Activated CD8-positive, alpha-beta T cell treated with anti-CD3 and anti-CD28 coated beads, Interleukin-2, amount 10 ng/mL, durations not matched to agents 7 days and 5 days (primary cell): ENCODE measurements at regions not wholly inside any gene's neighbourhood (a gene's known extent, or its start where the extent isn't known, plus 50 kb on each side); places are given as distances from the start of the nearest gene placed in this dataset.

Experiments
- ATAC-seq: fragments of 150-1000 bp; cut with Tn5 transposase; one replicate; pipeline ENCODE4 v1.10.0; 2021; ENCODE audit warnings: moderate library complexity
- CTCF ChIA-PET: fragments of 350-600 bp; sonication (Branson Sonifier 250); formaldehyde crosslinking; loops from one replicate; lab custom pipeline; 2021; ENCODE audit warnings: antibody characterized with exemption; lab: Charles Lee
- POLR2A ChIA-PET: fragments of 350-600 bp; sonication (Branson Sonifier 250); formaldehyde crosslinking; loops from one replicate; lab custom pipeline; 2021; ENCODE audit warnings: antibody characterized with exemption; lab: Charles Lee
- DNase-seq: peaks from one replicate; pipeline ENCODE4 v3.0.0-alpha.2; 2020
- H3K27ac Mint-ChIP-seq: one replicate; pipeline ENCODE4 v1.8.0; 2021; ENCODE audit warnings: mild to moderate bottlenecking, mixed read lengths
- H3K27me3 Mint-ChIP-seq: one replicate; pipeline ENCODE4 v1.8.0; 2021; ENCODE audit warnings: low read depth, mixed read lengths
- H3K36me3 Mint-ChIP-seq: one replicate; pipeline ENCODE4 v1.8.0; 2021; ENCODE audit warnings: low read depth, mixed read lengths
- H3K4me1 Mint-ChIP-seq: one replicate; pipeline ENCODE4 v1.8.0; 2021; ENCODE audit warnings: low read depth, mixed read lengths
- H3K4me3 Mint-ChIP-seq: one replicate; pipeline ENCODE4 v1.8.0; 2021; ENCODE audit warnings: mild to moderate bottlenecking, mixed read lengths
- H3K9me3 Mint-ChIP-seq: one replicate; pipeline ENCODE4 v1.8.0; 2022; ENCODE audit warnings: mixed read lengths; ENCODE audit not compliant: insufficient read depth

- Mint-ChIP-seq H3K27me3 (no peaks in the 10 kb centered on the region), H3K4me3 (no peak overlapping the region), H3K36me3 (peaks cover 12% of the 10 kb centered on the region), H3K27ac (peak overlapping the region; percentile 14), H3K4me1 (peaks cover 24% of the 10 kb centered on the region), H3K9me3 (peaks cover 8% of the 10 kb centered on the region)
- DNase-seq (no peak), ATAC-seq (peak; percentile 30)
- ChIA-PET CTCF (interaction anchor here (1.3 to 1.5 kb wide), 2 partner anchors 52 to 164 kb away, joined by 3 read pairs; no protein-coding TSS in a partner anchor), POLR2A (interaction anchor here (0.6 to 1.2 kb wide), 2 partner anchors 83 to 275 kb away, joined by 3 to 5 read pairs; partner anchors contain the start of gene BTG1)
These were observed 274.6 kb downstream of the BTG1 start for GRCh38 chr12:91870872-91871707.

GRCh38 chr12:91868054-91868453 lies 277.6 kb downstream of the BTG1 start:
- ATAC-seq (no peak), DNase-seq (no peak)
- Mint-ChIP-seq H3K9me3 (no peaks in the 10 kb centered on the region), H3K4me3 (no peak overlapping the region), H3K4me1 (peaks cover 15% of the 10 kb centered on the region), H3K27ac (no peak overlapping the region), H3K36me3 (peaks cover 3% of the 10 kb centered on the region), H3K27me3 (no peaks in the 10 kb centered on the region)
- CTCF ChIA-PET = interaction anchor here (1.7 to 2.2 kb wide), 3 partner anchors 8 to 56 kb away, joined by 5 to 9 read pairs (median 8); no protein-coding TSS in a partner anchor
- POLR2A ChIA-PET = no interaction called here

- CTCF ChIA-PET = interaction anchor here (1.0 to 2.2 kb wide), 3 partner anchors 9 to 55 kb away, joined by 3 to 9 read pairs (median 8); no protein-coding TSS in a partner anchor
- Mint-ChIP-seq H3K27ac (no peak overlapping the region), H3K4me1 (peaks cover 11% of the 10 kb centered on the region), H3K27me3 (no peaks in the 10 kb centered on the region), H3K9me3 (no peaks in the 10 kb centered on the region), H3K36me3 (peaks cover 3% of the 10 kb centered on the region), H3K4me3 (no peak overlapping the region)
- no peak for DNase-seq
- POLR2A ChIA-PET = no interaction called here
- ATAC-seq = no peak
These were observed 279.1 kb downstream of the BTG1 start for GRCh38 chr12:91866566-91866965.

GRCh38 chr12:91863702-91864101 lies 281.9 kb downstream of the BTG1 start:
- CTCF ChIA-PET = interaction anchor here (1.0 kb wide), 1 partner anchor 52 kb away, joined by 3 read pairs; no protein-coding TSS in a partner anchor
- DNase-seq (no peak), ATAC-seq (no peak)
- Mint-ChIP-seq H3K27me3 (no peaks in the 10 kb centered on the region), H3K4me3 (no peak overlapping the region), H3K9me3 (no peaks in the 10 kb centered on the region), H3K36me3 (peaks cover 3% of the 10 kb centered on the region), H3K4me1 (peaks cover 3% of the 10 kb centered on the region), H3K27ac (no peak overlapping the region)
- POLR2A ChIA-PET = no interaction called here

- Mint-ChIP-seq H3K27me3 (no peaks in the 10 kb centered on the region), H3K4me1 (peaks cover 3% of the 10 kb centered on the region), H3K4me3 (no peak overlapping the region), H3K27ac (no peak overlapping the region), H3K9me3 (no peaks in the 10 kb centered on the region), H3K36me3 (peaks cover 3% of the 10 kb centered on the region)
- CTCF ChIA-PET = no interaction called here
- POLR2A ChIA-PET = no interaction called here
- ATAC-seq (no peak), DNase-seq (no peak)
These were observed 284.1 kb downstream of the BTG1 start for GRCh38 chr12:91861554-91861953.

GRCh38 chr12:91859347-91859746 lies 286.3 kb downstream of the BTG1 start:
- Mint-ChIP-seq H3K9me3 (no peaks in the 10 kb centered on the region), H3K4me1 (peaks cover 3% of the 10 kb centered on the region), H3K27me3 (no peaks in the 10 kb centered on the region), H3K36me3 (no peaks in the 10 kb centered on the region), H3K4me3 (no peak overlapping the region), H3K27ac (no peak overlapping the region)
- DNase-seq (no peak), ATAC-seq (no peak)
- ChIA-PET CTCF (interaction anchor here (1.2 to 1.5 kb wide), 2 partner anchors 9 kb away, joined by 3 to 5 read pairs; no protein-coding TSS in a partner anchor), POLR2A (no interaction called here)

- ATAC-seq = no peak
- peaks cover 3% of the 10 kb centered on the region for H3K4me1 Mint-ChIP-seq
- ChIA-PET POLR2A (no interaction called here), CTCF (interaction anchor here (1.5 kb wide), 2 partner anchors 11 to 46 kb away, joined by 3 to 5 read pairs; no protein-coding TSS in a partner anchor)
- no peak for DNase-seq
- no peak overlapping the region for H3K27ac Mint-ChIP-seq
- no peaks in the 10 kb centered on the region for H3K9me3 Mint-ChIP-seq
- H3K27me3 Mint-ChIP-seq = no peaks in the 10 kb centered on the region
- no peaks in the 10 kb centered on the region for H3K36me3 Mint-ChIP-seq
- no peak overlapping the region for H3K4me3 Mint-ChIP-seq
These were observed 287.7 kb downstream of the BTG1 start for GRCh38 chr12:91857813-91858542.

- Mint-ChIP-seq H3K36me3 (no peaks in the 10 kb centered on the region), H3K27ac (no peak overlapping the region), H3K27me3 (no peaks in the 10 kb centered on the region), H3K9me3 (no peaks in the 10 kb centered on the region), H3K4me3 (no peak overlapping the region), H3K4me1 (peaks cover 12% of the 10 kb centered on the region)
- ChIA-PET POLR2A (no interaction called here), CTCF (no interaction called here)
- no peak for DNase-seq
- no peak for ATAC-seq
These were observed 290.9 kb downstream of the BTG1 start for GRCh38 chr12:91854725-91855124.

- DNase-seq (no peak), ATAC-seq (no peak)
- ChIA-PET CTCF (no interaction called here), POLR2A (no interaction called here)
- H3K27ac Mint-ChIP-seq = no peak overlapping the region
- no peaks in the 10 kb centered on the region for H3K9me3 Mint-ChIP-seq
- peaks cover 12% of the 10 kb centered on the region for H3K4me1 Mint-ChIP-seq
- H3K27me3 Mint-ChIP-seq = no peaks in the 10 kb centered on the region
- H3K4me3 Mint-ChIP-seq = no peak overlapping the region
- no peaks in the 10 kb centered on the region for H3K36me3 Mint-ChIP-seq
These were observed 292.1 kb downstream of the BTG1 start for GRCh38 chr12:91853350-91854127.

- CTCF ChIA-PET = no interaction called here
- ATAC-seq (no peak), DNase-seq (no peak)
- Mint-ChIP-seq H3K9me3 (no peaks in the 10 kb centered on the region), H3K4me1 (peaks cover 12% of the 10 kb centered on the region), H3K4me3 (no peak overlapping the region), H3K27me3 (no peaks in the 10 kb centered on the region), H3K27ac (no peak overlapping the region), H3K36me3 (no peaks in the 10 kb centered on the region)
- POLR2A ChIA-PET = no interaction called here
These were observed 293.0 kb downstream of the BTG1 start for GRCh38 chr12:91852634-91853033.

GRCh38 chr12:91851741-91852477 lies 293.7 kb downstream of the BTG1 start:
- ChIA-PET CTCF (no interaction called here), POLR2A (no interaction called here)
- Mint-ChIP-seq H3K27me3 (no peaks in the 10 kb centered on the region), H3K27ac (no peak overlapping the region), H3K9me3 (no peaks in the 10 kb centered on the region), H3K36me3 (no peaks in the 10 kb centered on the region), H3K4me1 (peaks cover 12% of the 10 kb centered on the region), H3K4me3 (no peak overlapping the region)
- ATAC-seq (no peak), DNase-seq (no peak)
